Ascending aorta (tissue), 2 donors: ENCODE measurements at regions not wholly inside any gene's neighbourhood (a gene's known extent, or its start where the extent isn't known, plus 50 kb on each side); places are given as distances from the start of the nearest gene placed in this dataset.

ENCODE experiments used
- DNase-seq, 2 donors: peaks; one replicate each; pipeline ENCODE4 v3.0.0-alpha.2; 2019; ENCODE audit warnings: low spot score in 2 of 2
- H3K27ac ChIP-seq, 2 donors: fragments of 200-600 bp; sonication (generic); one replicate each; pipeline ENCODE4 v1.5.1; 2016 to 2017; ENCODE audit warnings: mild to moderate bottlenecking in 1 of 2
- H3K27me3 ChIP-seq: fragments of 200-600 bp; sonication (generic); one replicate; pipeline ENCODE4 v1.5.1; 2017
- H3K36me3 ChIP-seq, 2 donors: fragments of 200-600 bp; sonication (generic); one replicate each; pipeline ENCODE4 v1.5.1; 2016
- H3K4me1 ChIP-seq, 2 donors: fragments of 200-600 bp; sonication (generic); one replicate each; pipeline ENCODE4 v1.5.1; 2016 to 2017; ENCODE audit warnings: mild to moderate bottlenecking in 1 of 2
- H3K4me3 ChIP-seq, 2 donors: fragments of 200-600 bp; sonication (generic); one replicate each; pipeline ENCODE4 v1.5.1; 2016 to 2017; ENCODE audit warnings: mild to moderate bottlenecking in 1 of 2
- H3K9me3 ChIP-seq, 2 donors: fragments of 200-600 bp; sonication (generic); one replicate each; pipeline ENCODE4 v1.5.1; 2016
- CTCF ChIP-seq, 3 experiments: fragments of 200-600 bp in 2 of 3; fragments of 450-650 bp in 1 of 3; sonication (generic) in 2 of 3; IDR thresholded peaks; one replicate each; pipeline ENCODE4 v1.5.1; 2016 to 2019; ENCODE audit warnings: antibody characterized with exemption in 3 of 3, mild to moderate bottlenecking in 1 of 3, moderate library complexity in 1 of 3
- intact Hi-C: fragments of 100-400 bp; cut with DNase I; formaldehyde crosslinking; loops from one replicate; pipeline ENCODE4 v1.15.1; 2023

DNA sequence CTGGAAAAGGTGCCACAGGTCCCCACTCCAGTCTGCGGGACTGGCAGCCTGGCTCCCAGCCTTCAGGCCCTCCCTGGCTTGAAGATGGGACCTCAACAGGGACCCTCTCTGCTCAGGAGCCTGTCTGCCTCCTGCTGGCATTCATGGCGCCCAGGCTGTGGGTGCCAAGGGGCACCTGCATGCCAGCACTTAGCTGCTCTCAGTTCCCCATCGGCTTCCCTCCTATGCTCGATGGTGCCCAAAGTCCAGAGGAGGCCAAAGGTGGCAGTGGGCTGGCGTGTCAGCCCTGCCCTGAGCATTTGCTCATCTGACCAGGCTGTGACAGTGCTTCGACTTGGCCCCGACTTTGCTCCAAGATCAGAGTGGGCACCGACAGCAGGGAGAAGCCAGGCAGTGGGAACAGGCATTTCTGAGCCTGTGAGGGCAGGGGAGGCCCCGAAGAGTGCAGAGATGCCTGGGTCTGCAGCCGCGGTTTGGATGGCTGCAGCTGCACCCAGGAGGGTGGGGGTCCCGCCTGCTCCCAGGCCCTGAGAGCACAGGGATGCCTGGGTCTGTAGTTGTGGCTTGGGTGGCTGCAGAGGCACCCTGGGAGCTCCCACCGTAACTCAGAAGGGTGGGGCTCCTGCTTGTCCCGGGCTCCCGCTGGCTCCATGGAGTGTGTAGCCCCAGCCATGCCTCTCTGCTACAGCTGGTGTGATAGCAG, 463.6 kb downstream of the TBC1D22A start:
- no peak for TF ChIP-seq CTCF (IDR thresholded peaks at IDR 0.05)
- no peak overlapping the region for H3K27ac ChIP-seq
- peak in 1 of 2 donors; percentile 56 for DNase-seq
- no peak overlapping the region for H3K4me3 ChIP-seq
- intact Hi-C loops, result no loop called here
- H3K4me1 ChIP-seq, result no peaks in the 10 kb centered on the region
- no peaks in the 10 kb centered on the region for H3K36me3 ChIP-seq
- no peaks in the 10 kb centered on the region for H3K27me3 ChIP-seq
- H3K9me3 ChIP-seq, result peaks cover 0 to 3% of the 10 kb centered on the region in 2 donors

DNA sequence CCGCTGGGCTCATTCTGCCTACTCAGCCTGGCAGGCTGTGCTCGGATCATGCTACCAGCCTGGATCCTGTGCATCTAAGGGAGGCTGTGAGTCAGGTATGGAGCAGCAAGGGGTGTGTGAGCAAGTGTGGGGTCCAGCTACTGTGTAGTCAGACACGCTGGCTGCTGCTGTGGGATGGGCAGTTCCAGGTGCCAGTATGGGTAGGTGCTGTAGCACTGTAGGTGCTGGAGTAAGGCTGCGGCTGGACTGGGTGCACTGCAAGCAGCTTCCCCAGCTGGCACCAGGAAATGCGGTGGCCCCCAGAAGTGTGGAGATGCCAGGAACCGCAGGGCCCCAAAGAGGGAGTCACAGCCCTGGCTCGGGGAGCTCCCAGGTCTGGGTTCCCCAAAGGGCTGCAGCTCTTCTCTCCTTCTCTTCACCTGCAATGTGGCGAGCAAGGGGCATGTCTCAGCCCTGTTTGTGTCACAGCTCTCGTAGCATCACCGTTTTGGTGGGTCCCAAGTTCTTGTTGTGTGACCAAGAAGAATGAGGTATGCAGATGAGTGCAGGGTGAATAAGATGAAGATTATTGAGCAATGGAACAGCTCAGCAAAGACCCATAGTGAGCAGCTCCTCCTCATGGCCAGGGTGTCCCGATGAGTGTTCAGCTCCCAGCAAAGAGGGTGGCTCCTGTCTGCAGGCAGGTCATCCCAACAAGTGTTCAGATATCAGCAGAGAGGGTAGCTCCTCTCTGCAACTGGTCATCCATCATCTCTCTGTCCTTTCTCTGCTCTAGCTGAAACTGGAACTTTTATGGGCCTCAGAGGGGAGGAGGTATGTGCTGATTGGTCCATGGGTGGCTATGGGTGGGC, 462.9 kb downstream of the TBC1D22A start:
- TF ChIP-seq CTCF (IDR thresholded peaks at IDR 0.05), result no peak
- H3K4me1 ChIP-seq, result no peaks in the 10 kb centered on the region
- H3K9me3 ChIP-seq, result peaks cover 0 to 3% of the 10 kb centered on the region in 2 donors
- no peak overlapping the region for H3K4me3 ChIP-seq
- intact Hi-C loops, result no loop called here
- H3K27me3 ChIP-seq, result no peaks in the 10 kb centered on the region
- H3K27ac ChIP-seq, result no peak overlapping the region
- no peaks in the 10 kb centered on the region for H3K36me3 ChIP-seq
- peak in 1 of 2 donors; percentile 47 for DNase-seq
